ENCODE measurements at regions not wholly inside any gene's neighbourhood (a gene's known extent, or its start where the extent isn't known, plus 50 kb on each side); places are given as distances from the start of the nearest gene placed in this dataset.

DNA sequence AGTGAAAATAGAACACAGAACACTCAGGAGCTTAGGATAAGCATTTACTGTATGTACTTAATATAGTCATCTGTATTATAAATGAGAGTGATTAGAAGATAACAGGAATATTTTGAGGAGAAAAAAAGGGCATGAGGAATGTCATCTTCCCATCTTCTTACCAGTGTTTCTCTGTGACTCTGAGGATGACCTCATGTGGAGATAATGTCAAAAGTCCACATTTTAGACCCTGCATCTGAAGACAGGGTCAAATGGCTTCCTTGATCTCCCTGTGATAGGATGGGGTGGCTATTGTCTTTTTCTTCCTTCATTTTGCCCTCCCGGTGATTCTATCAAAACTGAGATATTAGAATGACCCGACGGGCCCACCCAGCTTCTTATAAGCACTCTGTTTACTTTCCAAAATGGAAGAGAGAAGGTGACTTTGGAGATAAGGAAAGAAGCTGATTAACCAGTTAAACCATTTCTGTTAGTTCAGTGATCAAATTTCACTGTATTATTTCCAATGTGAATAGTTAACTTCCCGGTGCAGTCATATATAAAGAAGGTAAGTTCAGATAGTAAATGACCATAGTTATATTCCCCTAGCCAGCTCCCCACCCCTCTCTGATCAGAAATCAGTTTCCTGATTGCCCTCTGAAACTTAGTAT is 115.7 kb upstream of the SALL4 start:
- Histone ChIP-seq H3K36me3 (replicated peaks in 1 of 2; ENCODE audit: insufficient read depth in 1 of 2, low read depth in 2 of 2) (no peaks in the 10 kb centered on the region), H3K9me3 (no peaks in the 10 kb centered on the region), H3K4me1 (peaks cover 9% of the 10 kb centered on the region), H3K4me3 (no peak overlapping the region), H3K27ac (no peak overlapping the region), H3K27me3 (no peaks in the 10 kb centered on the region)
- WGBS, 2 donors, result 14 to 21% methylated on average over 4 of the region's 4 CpGs
- TF ChIP-seq, protein P1, sequence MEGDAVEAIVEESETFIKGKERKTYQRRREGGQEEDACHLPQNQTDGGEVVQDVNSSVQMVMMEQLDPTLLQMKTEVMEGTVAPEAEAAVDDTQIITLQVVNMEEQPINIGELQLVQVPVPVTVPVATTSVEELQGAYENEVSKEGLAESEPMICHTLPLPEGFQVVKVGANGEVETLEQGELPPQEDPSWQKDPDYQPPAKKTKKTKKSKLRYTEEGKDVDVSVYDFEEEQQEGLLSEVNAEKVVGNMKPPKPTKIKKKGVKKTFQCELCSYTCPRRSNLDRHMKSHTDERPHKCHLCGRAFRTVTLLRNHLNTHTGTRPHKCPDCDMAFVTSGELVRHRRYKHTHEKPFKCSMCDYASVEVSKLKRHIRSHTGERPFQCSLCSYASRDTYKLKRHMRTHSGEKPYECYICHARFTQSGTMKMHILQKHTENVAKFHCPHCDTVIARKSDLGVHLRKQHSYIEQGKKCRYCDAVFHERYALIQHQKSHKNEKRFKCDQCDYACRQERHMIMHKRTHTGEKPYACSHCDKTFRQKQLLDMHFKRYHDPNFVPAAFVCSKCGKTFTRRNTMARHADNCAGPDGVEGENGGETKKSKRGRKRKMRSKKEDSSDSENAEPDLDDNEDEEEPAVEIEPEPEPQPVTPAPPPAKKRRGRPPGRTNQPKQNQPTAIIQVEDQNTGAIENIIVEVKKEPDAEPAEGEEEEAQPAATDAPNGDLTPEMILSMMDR (IDR thresholded peaks at IDR 0.05), result no peak
- no peak for TF ChIP-seq POLR2A (IDR thresholded peaks at IDR 0.05)
- DNase-seq (no peak), ATAC-seq (no peak)
- intact Hi-C loops (cut with DNase I), result no loop called here

DNA sequence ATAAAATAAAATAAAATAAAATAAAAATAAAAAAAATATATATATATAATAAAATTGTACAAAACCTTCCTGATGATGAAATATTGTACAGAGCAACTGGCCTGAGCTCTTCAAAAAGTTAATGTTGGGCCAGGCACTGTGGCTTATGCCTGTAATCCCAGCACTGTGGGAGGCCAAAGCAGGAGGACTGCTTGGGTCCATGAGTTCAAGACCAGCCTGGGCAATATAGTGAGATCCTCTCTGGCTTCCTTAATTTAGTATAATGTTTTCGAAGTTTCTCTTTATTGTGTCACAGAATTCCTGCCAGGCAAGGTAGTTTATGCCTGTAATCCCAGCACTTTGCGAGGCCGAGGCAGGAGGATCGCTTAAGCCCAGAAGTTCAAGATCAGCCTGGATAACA is 113.9 kb upstream of the SALL4 start:
- H3K9me3 ChIP-seq, result no peaks in the 10 kb centered on the region
- 93% methylated on average over 4 of the region's 4 CpGs for WGBS, 2 donors
- H3K4me3 ChIP-seq, result no peak overlapping the region
- intact Hi-C loops (cut with DNase I), result no loop called here
- TF ChIP-seq POLR2A (IDR thresholded peaks at IDR 0.05), result no peak
- TF ChIP-seq, protein P1 (IDR thresholded peaks at IDR 0.05), result no peak
- no peak overlapping the region for H3K27ac ChIP-seq
- DNase-seq (no peak), ATAC-seq (no peak)
- no peaks in the 10 kb centered on the region for H3K27me3 ChIP-seq
- H3K4me1 ChIP-seq, result peaks cover 9% of the 10 kb centered on the region
- no peaks in the 10 kb centered on the region for H3K36me3 ChIP-seq (replicated peaks in 1 of 2; ENCODE audit: insufficient read depth in 1 of 2, low read depth in 2 of 2)

DNA sequence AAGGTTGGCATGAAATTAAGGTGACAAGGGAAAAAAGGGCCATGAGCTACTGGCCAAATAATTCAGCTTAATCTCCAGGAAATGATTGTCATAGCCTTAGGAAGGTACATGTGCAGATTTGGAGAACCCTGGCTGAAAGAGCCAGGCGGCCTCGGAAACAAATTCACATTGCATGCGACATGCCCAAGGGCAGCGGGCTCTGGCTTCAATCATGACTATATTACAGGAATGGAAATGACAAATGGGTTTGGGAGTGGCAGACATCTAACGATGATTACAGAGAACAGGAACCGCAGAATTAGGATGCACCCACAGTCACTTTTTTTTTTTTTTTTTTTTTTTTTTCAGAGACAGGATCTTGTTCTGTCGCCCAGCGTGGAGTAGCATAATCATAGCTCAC is 112.4 kb upstream of the SALL4 start:
- DNase-seq (no peak), ATAC-seq (no peak)
- TF ChIP-seq, protein P1 (IDR thresholded peaks at IDR 0.05), result no peak
- TF ChIP-seq POLR2A (IDR thresholded peaks at IDR 0.05), result no peak
- no peaks in the 10 kb centered on the region for H3K36me3 ChIP-seq (replicated peaks in 1 of 2; ENCODE audit: insufficient read depth in 1 of 2, low read depth in 2 of 2)
- no peaks in the 10 kb centered on the region for H3K27me3 ChIP-seq
- H3K9me3 ChIP-seq, result no peaks in the 10 kb centered on the region
- intact Hi-C loops (cut with DNase I), result no loop called here
- 84 to 87% methylated on average over 8 of the region's 8 CpGs for WGBS, 2 donors
- no peak overlapping the region for H3K4me3 ChIP-seq
- H3K27ac ChIP-seq, result no peak overlapping the region
- peaks cover 9% of the 10 kb centered on the region for H3K4me1 ChIP-seq

DNA sequence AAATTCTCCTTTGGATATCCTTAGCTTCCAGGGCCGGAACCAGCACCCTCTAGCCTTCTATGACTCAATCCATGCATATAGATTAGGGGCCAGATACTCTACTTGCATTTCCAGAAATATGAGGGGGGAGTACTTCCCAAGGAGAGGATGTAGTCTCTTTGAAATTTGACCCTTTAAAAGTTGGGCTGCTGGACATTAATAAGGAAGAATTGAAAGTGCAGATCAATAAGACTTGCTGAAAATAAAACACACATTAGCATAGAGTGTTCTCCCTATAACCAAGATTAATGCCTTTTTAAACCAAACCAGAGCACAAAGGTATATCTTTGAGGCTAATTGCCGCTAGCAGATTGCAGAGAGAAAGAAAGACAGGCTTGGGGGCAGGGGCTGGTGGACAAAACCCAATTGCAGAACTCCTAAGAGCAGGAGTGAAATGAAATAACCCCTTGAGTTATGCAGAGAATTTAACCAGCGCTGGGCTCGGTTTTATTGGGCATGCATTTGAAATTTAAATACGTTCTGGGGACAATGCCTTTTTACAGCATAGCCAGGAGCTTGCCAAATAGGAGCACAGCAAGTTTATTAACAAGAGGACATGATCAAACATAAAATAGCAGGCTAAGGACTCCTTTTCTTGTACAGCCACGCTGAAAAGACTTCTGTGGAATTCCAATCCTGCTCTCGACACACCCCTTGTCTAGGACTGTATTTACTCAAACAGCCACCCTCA is 108.2 kb upstream of the SALL4 start:
- 38 to 45% methylated on average over 7 of the region's 7 CpGs for WGBS, 2 donors
- H3K4me1 ChIP-seq, result no peaks in the 10 kb centered on the region
- H3K36me3 ChIP-seq (replicated peaks in 1 of 2; ENCODE audit: insufficient read depth in 1 of 2, low read depth in 2 of 2), result no peaks in the 10 kb centered on the region
- ATAC-seq (no peak), DNase-seq (no peak)
- no peaks in the 10 kb centered on the region for H3K27me3 ChIP-seq
- H3K27ac ChIP-seq, result no peak overlapping the region
- no peak overlapping the region for H3K4me3 ChIP-seq
- H3K9me3 ChIP-seq, result no peaks in the 10 kb centered on the region
- no peak for TF ChIP-seq POLR2A (IDR thresholded peaks at IDR 0.05)
- TF ChIP-seq, protein P1 (IDR thresholded peaks at IDR 0.05), result no peak
- intact Hi-C loops (cut with DNase I), result no loop called here

DNA sequence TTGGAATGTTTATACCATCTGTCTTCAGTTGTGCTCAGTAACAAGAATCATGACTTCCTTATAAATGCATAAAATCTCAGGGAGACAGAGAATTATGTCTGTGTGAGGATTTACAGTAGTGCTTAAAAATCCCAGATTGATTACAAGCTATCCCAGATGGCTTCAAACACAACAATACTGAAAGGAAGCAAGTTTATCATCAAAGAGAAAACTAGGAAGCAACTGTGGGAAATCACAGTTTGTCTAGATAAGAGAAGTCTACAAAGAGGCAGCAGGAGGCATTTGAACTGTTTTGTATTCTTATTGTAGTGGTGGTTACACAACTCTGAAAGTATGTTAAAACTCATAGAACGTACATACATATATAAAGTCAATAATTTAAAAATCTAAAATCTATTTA is 104.4 kb upstream of the SALL4 start:
- no peak for TF ChIP-seq POLR2A (IDR thresholded peaks at IDR 0.05)
- TF ChIP-seq, protein P1 (IDR thresholded peaks at IDR 0.05), result no peak
- no peak overlapping the region for H3K27ac ChIP-seq
- ATAC-seq, result no peak
- DNase-seq, result no peak
- 89 to 96% methylated on average over 1 of the region's 1 CpG for WGBS, 2 donors
- no peak overlapping the region for H3K4me3 ChIP-seq
- intact Hi-C loops (cut with DNase I), result no loop called here
- no peaks in the 10 kb centered on the region for H3K36me3 ChIP-seq (replicated peaks in 1 of 2; ENCODE audit: insufficient read depth in 1 of 2, low read depth in 2 of 2)
- no peaks in the 10 kb centered on the region for H3K27me3 ChIP-seq
- H3K9me3 ChIP-seq, result no peaks in the 10 kb centered on the region
- no peaks in the 10 kb centered on the region for H3K4me1 ChIP-seq

Measured in body of pancreas (tissue), 4 donors.